ENCODE measurements at regions not wholly inside any gene's neighbourhood (a gene's known extent, or its start where the extent isn't known, plus 50 kb on each side); places are given as distances from the start of the nearest gene placed in this dataset.

- TF ChIP-seq CTCF (IDR thresholded peaks at IDR 0.05) (no peak), POLR2AphosphoS5 (IDR thresholded peaks at IDR 0.05) (no peak)
Observed at GRCh38 chr13:65629926-65630325, 1600.2 kb downstream of the PCDH9 start.

Data from gastroesophageal sphincter (tissue), 3 donors.